Stimulated activated effector memory CD8-positive, alpha-beta T cell treated with anti-CD3 and anti-CD28 coated beads, Interleukin-12 subunit alpha, Interleukin-12 subunit beta, amount 100 ng/mL, for 72 hours (primary cell): ENCODE measurements at regions not wholly inside any gene's neighbourhood (a gene's known extent, or its start where the extent isn't known, plus 50 kb on each side); places are given as distances from the start of the nearest gene placed in this dataset.
A peak's percentile ranks its signal among the peaks of the same experiment; 100 is the strongest.

Experiments
- ATAC-seq: fragments of 150-1000 bp; cut with Tn5 transposase; 2 replicates; pipeline ENCODE4 v1.10.0; 2021
- DNase-seq, 2 donors: peaks; one replicate each; pipeline ENCODE4 v3.0.0; 2021 to 2022; ENCODE audit warnings: low spot score in 2 of 2
- H3K27ac Mint-ChIP-seq: one replicate; pipeline ENCODE4 v1.8.0; 2022; ENCODE audit warnings: mild to moderate bottlenecking, mixed read lengths
- H3K36me3 Mint-ChIP-seq: one replicate; pipeline ENCODE4 v1.8.0; 2022; ENCODE audit warnings: mild to moderate bottlenecking, mixed read lengths
- H3K4me1 Mint-ChIP-seq: one replicate; pipeline ENCODE4 v1.8.0; 2022; ENCODE audit warnings: mixed read lengths
- H3K4me3 Mint-ChIP-seq: one replicate; pipeline ENCODE4 v1.8.0; 2022; ENCODE audit warnings: mild to moderate bottlenecking, mixed read lengths
- H3K9me3 Mint-ChIP-seq: one replicate; pipeline ENCODE4 v1.8.0; 2022; ENCODE audit warnings: mixed read lengths

GRCh38 chr20:39600156-39600555, 638.0 kb downstream of the DHX35 start:
- H3K4me3 Mint-ChIP-seq: no peak overlapping the region
- H3K27ac Mint-ChIP-seq: no peak overlapping the region
- DNase-seq (no peak), ATAC-seq (no peak)
- H3K9me3 Mint-ChIP-seq: peaks cover 13% of the 10 kb centered on the region
- no peaks in the 10 kb centered on the region for H3K36me3 Mint-ChIP-seq
- no peaks in the 10 kb centered on the region for H3K4me1 Mint-ChIP-seq

GRCh38 chr20:39596554-39596953, 634.4 kb downstream of the DHX35 start:
- no peak overlapping the region for H3K4me3 Mint-ChIP-seq
- no peak overlapping the region for H3K27ac Mint-ChIP-seq
- DNase-seq (no peak), ATAC-seq (no peak)
- H3K36me3 Mint-ChIP-seq: no peaks in the 10 kb centered on the region
- H3K4me1 Mint-ChIP-seq: no peaks in the 10 kb centered on the region
- H3K9me3 Mint-ChIP-seq: peaks cover 10% of the 10 kb centered on the region

- ATAC-seq: no peak
- H3K4me3 Mint-ChIP-seq: no peak overlapping the region
- DNase-seq: no peak
- H3K36me3 Mint-ChIP-seq: no peaks in the 10 kb centered on the region
- H3K4me1 Mint-ChIP-seq: no peaks in the 10 kb centered on the region
- H3K27ac Mint-ChIP-seq: no peak overlapping the region
- peaks cover 5% of the 10 kb centered on the region for H3K9me3 Mint-ChIP-seq
These were observed 630.2 kb downstream of the DHX35 start for GRCh38 chr20:39592371-39592770.

- H3K27ac Mint-ChIP-seq: no peak overlapping the region
- peaks cover 9% of the 10 kb centered on the region for H3K9me3 Mint-ChIP-seq
- no peaks in the 10 kb centered on the region for H3K36me3 Mint-ChIP-seq
- no peak for DNase-seq
- ATAC-seq: no peak
- no peak overlapping the region for H3K4me3 Mint-ChIP-seq
- H3K4me1 Mint-ChIP-seq: no peaks in the 10 kb centered on the region
These were observed 626.1 kb downstream of the DHX35 start for GRCh38 chr20:39588148-39588757.

- Mint-ChIP-seq H3K4me3 (no peak overlapping the region), H3K4me1 (no peaks in the 10 kb centered on the region), H3K36me3 (no peaks in the 10 kb centered on the region), H3K27ac (no peak overlapping the region), H3K9me3 (peaks cover 9% of the 10 kb centered on the region)
- ATAC-seq (no peak), DNase-seq (no peak)
These were observed 618.9 kb downstream of the DHX35 start for GRCh38 chr20:39581034-39581433.

- no peaks in the 10 kb centered on the region for H3K36me3 Mint-ChIP-seq
- no peak for ATAC-seq
- H3K9me3 Mint-ChIP-seq: peaks cover 12% of the 10 kb centered on the region
- DNase-seq: no peak
- H3K4me1 Mint-ChIP-seq: no peaks in the 10 kb centered on the region
- H3K27ac Mint-ChIP-seq: no peak overlapping the region
- H3K4me3 Mint-ChIP-seq: no peak overlapping the region
These were observed 614.6 kb downstream of the DHX35 start for GRCh38 chr20:39576771-39577170.

DNA sequence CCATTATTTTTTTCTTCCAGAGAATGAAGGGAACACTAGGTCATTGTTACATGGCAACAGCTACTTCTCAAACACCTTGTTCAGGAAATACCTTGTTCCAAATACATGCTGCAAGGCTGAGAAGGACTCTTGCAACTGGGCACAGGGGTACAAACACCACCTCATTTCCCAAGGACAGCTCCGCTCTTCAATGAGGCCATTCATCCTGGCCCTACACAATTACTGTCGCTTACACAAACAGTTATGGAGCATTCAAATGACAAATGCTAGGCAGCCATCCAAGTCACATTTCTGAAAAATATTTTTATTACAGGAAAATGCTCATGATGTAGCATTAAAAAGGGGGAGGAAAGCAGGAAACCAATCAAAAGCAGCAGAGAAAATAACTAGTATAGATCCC, 611.9 kb downstream of the DHX35 start:
- ATAC-seq (no peak), DNase-seq (no peak)
- Mint-ChIP-seq H3K36me3 (no peaks in the 10 kb centered on the region), H3K4me3 (no peak overlapping the region), H3K27ac (no peak overlapping the region), H3K4me1 (no peaks in the 10 kb centered on the region), H3K9me3 (peaks cover 10% of the 10 kb centered on the region)

- ATAC-seq (no peak), DNase-seq (no peak)
- H3K4me3 Mint-ChIP-seq: no peak overlapping the region
- no peak overlapping the region for H3K27ac Mint-ChIP-seq
- no peaks in the 10 kb centered on the region for H3K36me3 Mint-ChIP-seq
- no peaks in the 10 kb centered on the region for H3K4me1 Mint-ChIP-seq
- H3K9me3 Mint-ChIP-seq: peaks cover 9% of the 10 kb centered on the region
These were observed 609.0 kb downstream of the DHX35 start for GRCh38 chr20:39571171-39571570.

DNA sequence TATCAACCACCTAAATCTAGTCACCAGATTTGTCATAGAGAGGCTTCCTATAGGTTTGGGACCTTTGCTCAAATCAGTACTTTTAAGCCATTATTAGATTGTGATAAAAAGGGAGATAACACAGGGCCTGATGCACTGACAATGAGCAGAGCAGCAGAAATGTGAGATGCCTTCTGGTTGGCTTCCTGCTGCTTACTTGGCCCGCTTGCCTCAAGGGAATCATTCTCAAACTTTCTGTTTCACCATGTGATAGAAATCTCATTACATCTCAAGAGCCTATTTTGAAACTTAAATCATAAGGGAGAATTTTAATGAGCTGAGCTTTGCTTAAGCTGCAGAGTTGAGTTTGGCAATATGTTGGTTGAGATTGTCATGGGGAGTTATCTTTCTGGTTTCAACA, 606.0 kb downstream of the DHX35 start:
- H3K36me3 Mint-ChIP-seq: no peaks in the 10 kb centered on the region
- H3K27ac Mint-ChIP-seq: no peak overlapping the region
- no peak overlapping the region for H3K4me3 Mint-ChIP-seq
- DNase-seq: no peak
- ATAC-seq: no peak
- H3K4me1 Mint-ChIP-seq: no peaks in the 10 kb centered on the region
- peaks cover 6% of the 10 kb centered on the region for H3K9me3 Mint-ChIP-seq

DNA sequence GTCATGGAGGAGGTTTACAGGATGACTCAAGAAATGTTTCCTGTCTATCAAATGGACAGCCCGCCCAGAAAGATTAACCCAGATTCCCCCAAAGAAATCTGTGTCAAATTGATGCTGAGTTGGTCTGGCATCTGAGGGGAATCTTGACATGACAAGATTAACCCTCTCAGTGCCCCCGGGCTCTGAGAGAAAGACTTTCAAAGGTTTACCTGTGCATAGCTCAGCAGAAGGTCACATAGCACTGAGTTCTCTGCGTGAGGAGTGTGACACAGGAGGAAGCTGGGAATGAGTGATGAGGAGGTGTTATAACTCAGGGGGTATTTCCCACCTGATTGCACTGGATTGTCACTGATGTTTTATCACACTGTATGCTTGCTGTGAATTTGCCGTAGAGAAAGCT, 601.2 kb downstream of the DHX35 start:
- H3K4me3 Mint-ChIP-seq: no peak overlapping the region
- ATAC-seq: peak; percentile 89
- DNase-seq: no peak
- H3K36me3 Mint-ChIP-seq: no peaks in the 10 kb centered on the region
- H3K9me3 Mint-ChIP-seq: peaks cover 3% of the 10 kb centered on the region
- no peak overlapping the region for H3K27ac Mint-ChIP-seq
- no peaks in the 10 kb centered on the region for H3K4me1 Mint-ChIP-seq

DNA sequence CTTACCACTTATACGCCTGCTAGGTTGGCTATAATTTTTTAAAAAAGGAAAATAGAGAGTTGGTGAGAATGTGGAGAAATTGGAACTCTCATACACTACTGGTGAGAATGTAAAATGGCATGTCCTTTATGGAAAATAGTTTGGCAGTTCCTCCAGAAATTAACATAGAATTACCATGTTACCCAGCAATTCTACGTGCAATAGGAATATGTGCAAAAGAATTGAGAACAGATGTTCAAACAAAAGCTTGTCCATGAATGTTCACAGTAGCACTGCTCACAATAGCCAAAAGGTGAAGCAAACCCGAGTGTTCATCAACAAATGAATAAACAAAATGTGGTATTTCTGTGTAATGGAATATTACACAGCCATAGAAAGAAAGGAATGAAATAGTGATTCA, 592.2 kb downstream of the DHX35 start:
- no peak overlapping the region for H3K4me3 Mint-ChIP-seq
- DNase-seq: no peak
- no peak for ATAC-seq
- peaks cover 3% of the 10 kb centered on the region for H3K9me3 Mint-ChIP-seq
- no peak overlapping the region for H3K27ac Mint-ChIP-seq
- H3K36me3 Mint-ChIP-seq: no peaks in the 10 kb centered on the region
- H3K4me1 Mint-ChIP-seq: no peaks in the 10 kb centered on the region

DNA sequence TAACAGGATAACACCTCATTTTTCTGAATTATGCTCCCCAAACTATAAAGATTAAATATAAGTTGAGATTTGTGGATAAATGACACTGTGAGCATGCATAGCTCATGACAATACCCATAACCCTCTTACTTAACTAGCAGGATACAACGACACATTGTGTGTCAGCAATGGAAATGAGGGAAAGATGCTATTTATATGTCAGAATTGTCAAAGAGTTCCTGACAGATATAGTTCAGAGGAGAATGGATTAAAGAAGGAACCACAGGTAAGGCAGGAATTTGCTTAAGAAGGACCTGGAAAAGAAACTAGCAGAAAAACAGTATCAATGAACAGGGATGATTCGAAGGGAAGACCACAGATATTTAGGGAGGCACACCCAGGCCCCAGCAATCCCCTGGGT, 591.0 kb downstream of the DHX35 start:
- no peaks in the 10 kb centered on the region for H3K36me3 Mint-ChIP-seq
- ATAC-seq (no peak), DNase-seq (no peak)
- peaks cover 3% of the 10 kb centered on the region for H3K9me3 Mint-ChIP-seq
- H3K4me1 Mint-ChIP-seq: no peaks in the 10 kb centered on the region
- no peak overlapping the region for H3K4me3 Mint-ChIP-seq
- H3K27ac Mint-ChIP-seq: no peak overlapping the region

DNA sequence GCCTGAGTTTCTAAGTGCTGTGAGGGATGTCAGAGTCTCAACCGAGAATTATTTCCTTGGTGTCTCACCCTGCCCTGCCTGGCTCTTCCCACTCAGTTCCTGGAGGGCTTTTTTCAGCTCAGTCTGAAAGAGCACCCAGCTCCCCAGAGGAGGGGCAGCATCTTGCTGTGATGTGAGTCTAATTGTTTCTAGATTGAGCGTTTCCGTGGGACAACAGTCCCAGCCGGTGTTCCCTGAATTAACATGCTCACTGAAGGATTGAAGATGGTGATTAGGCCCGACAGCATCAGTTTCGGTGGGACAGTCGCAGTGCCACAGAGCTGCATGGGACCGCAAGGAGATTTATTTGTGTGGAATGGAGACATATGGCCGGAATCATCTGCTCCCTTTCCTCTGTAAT, 587.6 kb downstream of the DHX35 start:
- Mint-ChIP-seq H3K9me3 (no peaks in the 10 kb centered on the region), H3K27ac (no peak overlapping the region), H3K36me3 (no peaks in the 10 kb centered on the region), H3K4me1 (no peaks in the 10 kb centered on the region), H3K4me3 (no peak overlapping the region)
- DNase-seq (no peak), ATAC-seq (no peak)

DNA sequence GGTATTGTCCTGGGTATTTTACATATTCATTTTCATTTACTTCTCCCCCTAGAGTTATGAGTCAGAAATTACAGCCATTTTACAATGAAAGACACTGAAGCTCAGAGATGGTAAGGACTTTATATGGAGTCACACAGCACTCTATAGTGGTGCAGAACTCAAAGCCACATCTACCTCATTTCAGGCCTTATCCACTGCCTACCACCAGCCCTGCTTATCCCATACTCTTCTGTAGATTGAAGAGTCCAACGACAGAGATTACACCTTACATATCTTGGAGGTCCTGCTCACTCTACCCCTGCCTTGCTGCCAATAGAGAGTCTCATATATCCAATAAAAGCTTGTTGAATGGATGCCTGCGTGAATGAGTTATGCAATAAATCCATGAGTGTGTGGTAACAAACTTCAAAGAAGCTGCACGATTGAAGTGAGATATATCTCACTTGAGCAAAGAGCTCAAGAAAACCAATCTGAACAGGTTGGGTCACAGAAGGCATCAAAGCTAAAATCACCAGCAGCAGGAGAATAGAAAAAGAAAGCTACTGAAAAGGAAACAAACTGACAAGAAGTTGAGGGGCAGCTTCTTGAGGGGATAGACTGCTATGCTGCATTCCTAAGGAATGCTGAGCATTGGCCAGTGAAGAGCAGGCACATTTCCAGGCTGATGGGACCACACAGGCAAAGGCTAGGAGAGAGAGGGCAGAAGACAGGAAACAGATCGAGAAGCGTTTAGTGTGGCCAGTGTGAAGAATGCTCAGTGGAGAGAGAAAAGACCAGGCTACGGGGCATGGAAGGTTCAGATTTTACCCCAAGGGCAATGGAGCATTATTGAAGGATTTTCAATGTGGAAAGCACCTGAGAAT, 585.6 kb downstream of the DHX35 start:
- no peak overlapping the region for H3K27ac Mint-ChIP-seq
- no peak for ATAC-seq
- no peaks in the 10 kb centered on the region for H3K36me3 Mint-ChIP-seq
- no peak for DNase-seq
- no peaks in the 10 kb centered on the region for H3K4me1 Mint-ChIP-seq
- no peak overlapping the region for H3K4me3 Mint-ChIP-seq
- no peaks in the 10 kb centered on the region for H3K9me3 Mint-ChIP-seq

DNA sequence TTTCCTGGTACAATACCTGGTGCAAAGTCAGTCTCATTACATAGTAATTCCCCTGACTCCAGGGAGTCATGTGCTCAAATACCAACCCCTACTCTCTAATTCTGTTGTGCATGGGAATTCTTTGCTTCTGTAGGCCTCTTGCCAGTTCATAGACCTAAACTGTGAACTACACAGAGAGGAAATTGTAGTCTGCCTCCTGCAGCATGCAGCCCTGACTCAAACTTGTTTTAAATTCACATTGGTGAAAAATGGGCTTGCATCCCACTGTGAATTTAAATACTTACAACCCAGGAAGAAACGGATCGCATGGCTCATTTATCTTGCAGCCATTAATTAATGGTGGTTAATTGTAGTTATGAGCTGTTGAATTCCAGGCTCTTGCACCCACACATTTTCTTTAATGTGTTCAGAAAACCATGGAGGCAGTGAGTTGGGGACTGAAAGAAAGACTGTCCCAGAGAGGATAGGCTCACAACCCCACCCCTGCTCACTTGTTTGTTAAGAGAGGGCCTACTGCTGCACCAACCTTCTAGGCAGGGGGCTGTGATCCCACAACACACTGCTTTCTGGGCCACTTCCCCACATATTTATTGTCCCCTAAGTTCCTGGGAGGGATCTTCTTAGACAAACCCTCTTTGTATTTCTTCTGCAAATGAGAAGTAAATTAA, 579.1 kb downstream of the DHX35 start:
- Mint-ChIP-seq H3K4me1 (no peaks in the 10 kb centered on the region), H3K4me3 (no peak overlapping the region), H3K27ac (no peak overlapping the region), H3K9me3 (no peaks in the 10 kb centered on the region), H3K36me3 (no peaks in the 10 kb centered on the region)
- no peak for ATAC-seq
- no peak for DNase-seq

DNA sequence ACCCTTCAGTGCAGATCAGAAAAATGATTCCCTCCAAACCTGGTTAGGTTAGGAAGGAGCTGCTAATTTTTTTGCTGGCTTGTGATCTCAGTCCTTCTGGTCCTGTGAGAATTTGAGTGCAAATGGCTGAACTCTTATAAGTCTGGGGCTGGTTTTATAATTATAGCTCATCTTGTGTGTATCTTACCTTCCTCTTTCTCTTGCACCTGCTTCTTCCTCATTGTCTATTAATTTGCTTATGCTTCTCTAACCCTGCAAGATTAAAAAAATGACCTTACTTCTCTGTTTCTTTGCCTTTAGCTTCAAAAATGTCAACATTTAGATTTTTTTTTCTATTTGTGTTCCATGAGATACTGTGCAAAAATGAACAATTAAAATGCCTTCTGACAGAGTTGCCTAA, 576.2 kb downstream of the DHX35 start:
- DNase-seq: no peak
- H3K36me3 Mint-ChIP-seq: no peaks in the 10 kb centered on the region
- no peak for ATAC-seq
- H3K9me3 Mint-ChIP-seq: no peaks in the 10 kb centered on the region
- no peaks in the 10 kb centered on the region for H3K4me1 Mint-ChIP-seq
- H3K4me3 Mint-ChIP-seq: no peak overlapping the region
- H3K27ac Mint-ChIP-seq: no peak overlapping the region
